Mammary epithelial cell (primary cell): ENCODE measurements at regions not wholly inside any gene's neighbourhood (a gene's known extent, or its start where the extent isn't known, plus 50 kb on each side); places are given as distances from the start of the nearest gene placed in this dataset.

Experiments used
- EZH2 ChIP-seq: IDR thresholded peaks from 2 replicates; pipeline ENCODE4 v1.6.1; 2012; ENCODE audit warnings: low read length, inconsistent platforms, borderline replicate concordance
- TF ChIP-seq, protein P1 (sequence below), 2 donors: IDR thresholded peaks in 1 of 2; conservative IDR thresholded peaks in 1 of 2; 2 replicates each; pipeline ENCODE4 v1.5.1; 2011 to 2012; ENCODE audit warnings: inconsistent platforms in 2 of 2, low read length in 2 of 2, mild to moderate bottlenecking in 2 of 2, control low read depth in 1 of 2, low read depth in 1 of 2; ENCODE audit not compliant: insufficient read depth in 1 of 2; ENCODE audit errors: extremely low read depth in 1 of 2

DNA sequence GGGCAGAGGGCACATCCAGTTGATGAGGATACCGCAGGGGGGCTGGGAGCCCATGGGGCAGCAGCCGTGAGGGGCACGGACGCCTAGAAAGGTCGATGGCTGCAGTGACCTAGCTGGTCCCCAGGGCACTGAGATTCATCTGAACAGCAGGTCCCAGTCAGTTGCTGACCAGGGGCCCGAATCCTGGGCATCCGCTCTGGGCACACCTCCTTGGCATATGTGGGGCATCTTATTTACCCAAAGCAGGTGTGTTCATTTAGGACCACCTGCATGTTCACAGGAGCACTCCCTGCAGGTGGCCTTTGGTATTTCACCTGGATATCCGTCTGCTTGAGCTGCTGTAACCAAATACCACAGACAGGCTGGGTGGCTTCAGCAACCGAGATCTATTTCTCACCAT, 72.0 kb upstream of the ODC1 start:
- no peak for TF ChIP-seq EZH2
- TF ChIP-seq, protein P1, sequence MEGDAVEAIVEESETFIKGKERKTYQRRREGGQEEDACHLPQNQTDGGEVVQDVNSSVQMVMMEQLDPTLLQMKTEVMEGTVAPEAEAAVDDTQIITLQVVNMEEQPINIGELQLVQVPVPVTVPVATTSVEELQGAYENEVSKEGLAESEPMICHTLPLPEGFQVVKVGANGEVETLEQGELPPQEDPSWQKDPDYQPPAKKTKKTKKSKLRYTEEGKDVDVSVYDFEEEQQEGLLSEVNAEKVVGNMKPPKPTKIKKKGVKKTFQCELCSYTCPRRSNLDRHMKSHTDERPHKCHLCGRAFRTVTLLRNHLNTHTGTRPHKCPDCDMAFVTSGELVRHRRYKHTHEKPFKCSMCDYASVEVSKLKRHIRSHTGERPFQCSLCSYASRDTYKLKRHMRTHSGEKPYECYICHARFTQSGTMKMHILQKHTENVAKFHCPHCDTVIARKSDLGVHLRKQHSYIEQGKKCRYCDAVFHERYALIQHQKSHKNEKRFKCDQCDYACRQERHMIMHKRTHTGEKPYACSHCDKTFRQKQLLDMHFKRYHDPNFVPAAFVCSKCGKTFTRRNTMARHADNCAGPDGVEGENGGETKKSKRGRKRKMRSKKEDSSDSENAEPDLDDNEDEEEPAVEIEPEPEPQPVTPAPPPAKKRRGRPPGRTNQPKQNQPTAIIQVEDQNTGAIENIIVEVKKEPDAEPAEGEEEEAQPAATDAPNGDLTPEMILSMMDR (conservative IDR thresholded peaks at IDR 0.05 in 1 of 2, IDR thresholded peaks at IDR 0.05 in 1 of 2; ENCODE audit: extremely low read depth in 1 of 2, insufficient read depth in 1 of 2, low read depth in 1 of 2, low read length in 2 of 2), result peak in 1 of 2 donors; percentile 16
